GM21526 (cell line): ENCODE measurements at regions not wholly inside any gene's neighbourhood (a gene's known extent, or its start where the extent isn't known, plus 50 kb on each side); places are given as distances from the start of the nearest gene placed in this dataset.
"Not testable (repeated sequence)": the region's sequence is repeated elsewhere in the genome, so short reads cannot be mapped to it uniquely, and the experiment has no call there.

Experiments used
- ATAC-seq: cut with Tn5 transposase; IDR thresholded peaks from one replicate; pipeline ENCODE4 v1.9.1; 2021; ENCODE audit warnings: moderate library complexity; ENCODE audit not compliant: unreplicated experiment, low FRiP score

DNA sequence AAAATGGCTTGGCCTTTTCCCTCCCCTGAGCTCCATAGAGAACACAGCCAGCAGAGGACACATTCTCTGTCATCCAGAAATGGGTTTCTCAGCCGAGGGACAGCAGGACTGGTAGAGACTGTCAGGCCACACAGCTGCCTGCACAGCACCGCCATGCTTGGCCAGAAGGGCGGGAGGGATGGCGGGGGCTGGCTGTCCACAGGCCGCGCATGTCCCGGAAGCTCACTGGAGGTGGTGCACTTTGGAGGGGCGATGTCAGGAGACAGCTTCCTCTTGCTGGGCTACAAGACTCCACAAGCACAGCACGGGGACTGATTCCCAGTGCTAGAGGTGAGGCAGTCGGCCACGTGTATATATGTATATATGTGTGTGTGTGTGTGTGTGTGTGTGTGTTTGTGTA lies 125.3 kb downstream of the GOLGA6L4 start:
- ATAC-seq = not testable (repeated sequence)

DNA sequence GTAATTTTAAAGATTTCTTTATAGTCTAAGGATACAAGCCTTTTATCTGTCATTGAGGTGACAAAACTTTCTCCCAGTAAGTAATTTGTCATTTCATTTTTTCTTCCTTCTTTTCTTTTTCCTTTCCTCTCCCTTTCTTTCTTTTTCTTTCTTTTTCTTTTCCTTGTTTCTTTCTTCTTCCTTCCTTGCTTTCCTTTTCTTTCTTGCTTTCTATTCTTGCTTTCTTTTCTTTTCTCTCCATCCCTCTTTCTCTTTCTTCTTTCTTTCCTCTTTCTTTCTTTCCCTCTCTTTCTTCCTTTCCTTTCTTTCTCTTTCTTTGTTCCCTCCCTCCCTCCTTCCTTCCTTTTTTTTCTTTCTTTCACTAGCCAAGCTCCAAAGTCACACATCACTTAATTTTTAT lies 148.8 kb downstream of the GOLGA6L4 start:
- not testable (repeated sequence) for ATAC-seq

DNA sequence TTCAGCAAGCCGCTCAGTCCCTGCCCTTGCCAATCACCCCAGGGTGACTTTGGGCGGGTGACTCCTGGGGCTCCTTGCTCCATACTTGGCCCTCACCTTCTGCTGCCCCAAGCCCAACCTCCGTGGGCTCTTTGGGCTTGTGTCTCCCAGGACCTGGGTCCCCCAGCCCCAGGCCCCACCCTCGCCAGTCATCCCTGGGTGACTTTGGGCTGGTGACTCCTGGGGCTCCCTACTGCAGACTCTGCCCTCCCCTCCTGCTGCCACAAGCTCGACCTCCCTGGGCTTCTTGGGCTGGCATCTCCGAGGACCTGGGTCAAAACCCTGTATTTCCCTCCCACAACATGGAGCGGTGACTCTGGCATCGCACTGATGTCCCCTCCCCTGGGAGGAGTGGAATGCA lies 151.5 kb downstream of the GOLGA6L4 start:
- ATAC-seq = no peak

- ATAC-seq = not testable (repeated sequence)
Observed at GRCh38 chr15:84388201-84388600, 152.6 kb downstream of the GOLGA6L4 start.

- ATAC-seq = not testable (repeated sequence)
Observed at GRCh38 chr15:84388638-84389037, 153.1 kb downstream of the GOLGA6L4 start.

DNA sequence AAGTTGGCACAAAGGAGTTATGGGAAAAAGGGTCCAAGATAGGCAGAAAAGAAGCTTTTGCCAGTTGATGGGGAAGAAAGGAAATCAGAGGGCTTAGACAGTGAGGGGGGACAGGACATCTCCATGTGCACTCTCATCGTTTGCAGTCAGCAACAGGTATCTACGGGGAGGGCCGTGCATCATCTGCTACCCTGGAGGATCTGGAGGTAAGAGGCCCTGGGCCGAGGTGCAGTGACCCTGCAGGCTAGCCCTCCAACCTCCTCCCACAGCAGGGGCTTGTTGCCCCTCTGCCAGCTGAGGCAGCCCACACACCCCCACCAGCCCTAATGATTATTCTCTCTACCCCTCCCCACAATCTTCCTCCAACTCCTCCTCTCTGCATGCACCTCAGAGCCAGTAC lies 154.8 kb downstream of the GOLGA6L4 start:
- not testable (repeated sequence) for ATAC-seq

- ATAC-seq = no peak
Observed at GRCh38 chr15:84391191-84391590, 155.6 kb downstream of the GOLGA6L4 start.

GRCh38 chr15:84392020-84392419 lies 156.4 kb downstream of the GOLGA6L4 start:
- ATAC-seq = not testable (repeated sequence)

DNA sequence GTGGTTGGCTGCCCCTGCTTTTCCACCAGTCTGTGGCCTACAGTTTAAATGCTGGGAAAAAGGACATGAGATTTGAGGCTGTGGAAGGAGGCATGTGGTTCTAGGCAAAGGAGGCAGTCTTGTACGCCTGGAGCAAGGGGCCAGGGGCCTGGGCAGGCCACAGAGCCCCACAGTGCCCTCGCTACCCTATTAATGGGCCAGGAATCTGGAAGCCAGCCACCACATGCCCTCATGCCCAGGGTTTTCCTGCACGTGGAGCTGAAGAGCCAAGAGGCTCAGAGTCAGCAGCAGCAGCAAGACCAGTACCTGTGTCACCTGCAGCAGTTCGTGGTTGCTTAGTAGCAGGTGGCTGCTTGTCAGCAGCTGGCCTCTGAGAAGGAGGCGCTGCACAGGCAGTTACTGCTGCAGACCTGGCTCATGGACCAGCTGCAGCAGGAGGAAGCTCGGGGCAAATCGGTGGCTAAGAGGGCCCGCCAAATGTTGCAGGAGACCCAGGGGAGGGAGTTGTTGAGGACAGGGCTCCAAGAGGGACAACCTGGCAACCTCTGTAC lies 157.9 kb downstream of the GOLGA6L4 start:
- not testable (repeated sequence) for ATAC-seq

GRCh38 chr15:84393966-84394365 lies 158.4 kb downstream of the GOLGA6L4 start:
- not testable (repeated sequence) for ATAC-seq

- ATAC-seq = not testable (repeated sequence)
Observed at GRCh38 chr15:84395384-84395783, 159.8 kb downstream of the GOLGA6L4 start.

GRCh38 chr15:84395881-84396280 lies 160.3 kb downstream of the GOLGA6L4 start:
- ATAC-seq = not testable (repeated sequence)

DNA sequence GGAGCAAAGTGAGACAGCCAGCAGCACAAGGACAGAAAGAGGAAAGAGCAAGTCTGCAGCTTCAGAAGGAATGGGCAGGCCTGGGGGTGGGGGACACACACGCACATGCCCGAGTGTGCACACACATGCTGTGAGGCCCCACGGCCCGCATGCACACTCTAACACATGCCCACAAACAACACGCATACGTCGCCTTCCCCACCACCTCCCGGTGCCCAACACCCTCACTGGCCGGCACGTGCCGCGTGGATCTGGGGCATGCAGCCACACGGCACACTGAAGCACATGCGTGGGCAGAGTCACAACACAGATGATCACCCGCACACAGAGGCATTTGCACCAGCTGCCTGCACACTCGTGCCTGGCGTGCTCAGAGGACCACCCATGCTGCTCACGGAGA lies 161.5 kb downstream of the GOLGA6L4 start:
- not testable (repeated sequence) for ATAC-seq

- not testable (repeated sequence) for ATAC-seq
Observed at GRCh38 chr15:84398087-84398486, 162.5 kb downstream of the GOLGA6L4 start.

DNA sequence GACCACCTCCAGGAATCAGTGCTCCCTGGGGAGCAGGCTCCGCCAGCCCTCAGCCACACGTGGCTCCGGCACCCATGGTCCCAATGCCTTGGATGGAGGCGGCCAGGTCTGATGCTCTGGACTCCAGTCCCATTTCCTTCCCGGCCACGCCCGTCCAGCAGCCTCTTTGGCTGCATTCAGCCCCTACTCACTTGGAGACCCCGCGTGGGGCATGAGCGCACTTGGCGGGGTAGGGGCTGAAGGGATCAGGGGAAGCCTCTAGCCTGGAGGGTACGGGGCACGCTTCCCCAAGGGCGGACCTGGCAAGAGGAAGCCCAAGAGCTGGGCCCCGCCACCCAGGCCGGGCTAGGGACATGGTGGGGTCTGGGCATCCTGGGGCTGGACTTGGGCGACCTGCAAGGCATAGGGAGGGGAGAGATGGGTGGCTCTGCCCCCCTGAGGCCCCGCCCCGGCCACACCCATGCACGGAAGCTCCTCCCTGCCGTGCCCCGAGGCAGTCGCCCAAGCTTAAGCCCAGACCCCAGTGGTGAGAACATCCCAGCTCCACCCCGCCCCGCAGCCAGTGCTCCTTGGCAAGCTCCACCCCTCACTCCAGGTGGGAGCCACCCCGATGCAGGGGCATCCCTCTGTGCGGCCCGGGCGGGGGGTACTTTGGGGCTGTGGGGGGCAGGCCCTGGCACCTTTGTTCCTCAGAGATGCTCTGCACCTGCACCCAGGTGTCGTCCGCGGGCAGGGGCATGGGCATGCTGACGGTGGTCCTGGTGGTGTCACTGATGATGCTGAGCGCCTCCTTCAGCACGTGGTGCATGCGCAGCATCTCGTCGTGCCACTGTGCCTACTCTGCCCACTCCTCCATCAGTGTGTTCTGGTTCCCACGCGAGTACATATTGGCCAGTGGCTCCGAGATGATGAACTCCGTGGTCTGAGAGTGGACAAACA lies 163.5 kb downstream of the GOLGA6L4 start:
- no peak for ATAC-seq

DNA sequence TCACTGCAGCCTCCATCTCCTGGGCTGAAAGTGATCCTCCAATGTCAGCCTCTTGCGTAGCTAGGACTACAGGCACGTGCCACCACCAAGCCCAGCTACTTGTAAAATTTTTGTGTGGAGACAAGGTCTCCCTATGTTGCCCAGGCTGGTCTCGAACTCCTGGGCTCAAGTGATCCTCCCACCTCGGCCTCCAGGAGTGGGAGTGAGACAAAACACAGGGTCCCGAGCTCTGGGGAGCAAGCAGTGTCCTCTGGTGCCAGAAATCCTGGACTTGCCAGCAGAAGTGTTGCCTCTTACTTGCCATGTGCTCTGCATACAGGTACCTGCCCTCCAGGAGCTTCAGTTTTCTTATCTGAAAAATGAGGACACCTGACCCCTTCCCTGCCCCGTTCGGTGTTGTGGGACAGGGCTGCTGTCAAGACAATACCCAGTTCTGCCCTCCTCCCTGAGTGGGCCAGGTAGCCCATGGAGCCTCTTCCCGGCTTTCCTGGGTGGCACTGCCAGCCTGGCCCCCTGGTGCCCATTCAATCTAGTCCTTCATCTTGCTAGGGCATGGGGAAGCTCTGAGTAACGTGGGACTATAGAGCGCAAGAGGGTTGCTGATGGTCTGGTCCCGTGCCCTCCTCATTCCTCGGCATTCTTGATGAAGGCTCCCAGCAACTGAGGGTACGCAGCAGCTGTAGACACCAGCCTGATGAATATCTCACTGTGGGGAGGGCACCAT lies 164.6 kb downstream of the GOLGA6L4 start:
- ATAC-seq = no peak

DNA sequence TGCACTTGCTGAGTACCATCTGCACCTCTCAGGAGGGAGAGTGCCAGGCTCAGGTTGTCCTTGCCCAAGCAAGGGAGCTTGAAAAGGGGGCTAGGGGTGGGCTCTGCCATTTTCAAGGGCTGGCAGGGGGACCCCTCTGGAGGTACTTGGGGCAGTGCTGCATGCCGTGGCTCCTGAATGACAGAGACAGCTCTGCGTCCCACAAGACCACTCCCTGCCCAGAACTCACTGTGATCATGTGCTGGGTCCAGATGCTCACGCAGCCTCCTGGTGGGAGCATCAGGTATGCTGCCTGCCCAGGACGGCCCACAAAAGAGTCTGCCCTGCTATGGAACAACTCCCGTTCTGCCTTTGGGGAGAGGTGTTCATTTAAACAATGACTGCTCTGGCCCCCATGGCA lies 165.2 kb downstream of the GOLGA6L4 start:
- ATAC-seq = no peak

- not testable (repeated sequence) for ATAC-seq
Observed at GRCh38 chr15:84401461-84401860, 165.9 kb downstream of the GOLGA6L4 start.

DNA sequence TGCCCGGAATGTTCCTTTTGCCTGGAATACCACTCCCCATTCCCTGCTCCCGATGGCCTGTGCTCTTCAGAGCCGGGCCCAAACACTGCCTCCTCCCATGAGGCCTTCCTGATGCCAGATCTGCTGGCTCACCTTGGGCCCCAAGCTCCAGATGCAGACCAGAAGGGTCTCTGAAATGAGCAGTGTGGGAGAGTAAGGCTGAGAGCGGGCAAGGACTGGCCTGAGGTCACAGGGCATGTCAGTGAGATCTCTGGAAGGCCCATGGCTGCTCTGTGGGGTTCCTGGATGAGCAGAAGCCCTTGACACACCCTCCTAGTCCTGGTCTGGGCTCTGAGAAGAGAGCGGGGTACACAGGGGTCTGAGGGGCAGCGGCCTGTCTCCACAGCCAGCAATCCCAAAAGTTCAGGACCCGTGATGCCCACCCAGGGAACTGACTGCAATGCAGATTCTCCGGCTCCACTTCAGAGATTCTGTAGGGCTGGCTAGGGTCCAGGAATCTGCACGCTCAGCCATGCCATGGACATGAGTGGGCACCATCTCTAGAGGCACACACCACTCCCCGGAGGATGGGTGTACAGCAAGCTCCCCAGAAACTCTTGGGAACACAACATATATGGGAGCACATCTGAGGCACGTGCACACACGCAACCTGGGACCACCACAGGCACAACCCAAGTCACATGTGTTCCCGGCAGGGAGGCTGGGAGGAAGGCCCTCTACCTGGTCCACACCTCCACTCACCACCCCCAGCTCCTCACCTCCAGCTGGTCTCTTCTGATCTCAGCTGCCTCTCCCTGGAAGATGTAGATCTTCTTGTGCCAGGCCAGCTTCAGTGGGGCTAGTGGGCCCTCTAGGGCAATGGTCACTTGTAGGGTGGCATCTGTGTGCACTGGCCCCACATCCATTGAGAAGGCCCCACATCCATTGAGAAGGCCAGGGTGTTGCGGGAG lies 166.6 kb downstream of the GOLGA6L4 start:
- not testable (repeated sequence) for ATAC-seq
